WI38 (cell line): ENCODE measurements at regions not wholly inside any gene's neighbourhood (a gene's known extent, or its start where the extent isn't known, plus 50 kb on each side); places are given as distances from the start of the nearest gene placed in this dataset.

Experiments
- H3K4me3 ChIP-seq: 2 replicates; pipeline ENCODE4 v1.5.1; 2011; ENCODE audit warnings: low read depth, mild to moderate bottlenecking, control low read depth, low read length
- TF ChIP-seq, protein P1 (sequence below): IDR thresholded peaks from 2 replicates; pipeline ENCODE4 v1.5.1; 2012; ENCODE audit warnings: low read depth, mild to moderate bottlenecking, control low read depth, low read length

DNA sequence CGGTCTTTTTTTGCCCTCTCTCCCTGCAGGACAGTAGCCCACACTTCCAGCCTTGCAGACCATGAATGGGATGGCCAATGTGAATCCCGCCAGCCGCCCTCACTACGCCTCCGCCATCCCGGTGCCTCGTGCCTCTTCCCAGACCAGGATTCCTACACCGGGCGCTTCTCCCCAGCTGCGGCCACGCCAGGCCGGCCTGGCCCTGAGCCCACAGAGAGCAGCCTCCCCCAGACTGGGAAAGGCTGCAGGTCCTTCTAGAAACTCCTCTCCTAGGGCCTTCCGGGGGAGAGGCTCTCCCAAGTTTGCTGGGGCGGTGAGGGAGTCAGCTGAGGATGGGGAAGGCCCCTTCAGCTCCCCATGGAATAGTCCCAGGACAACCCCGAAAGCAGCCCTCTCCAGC lies 83.9 kb downstream of the NAV1 start:
- TF ChIP-seq, protein P1, sequence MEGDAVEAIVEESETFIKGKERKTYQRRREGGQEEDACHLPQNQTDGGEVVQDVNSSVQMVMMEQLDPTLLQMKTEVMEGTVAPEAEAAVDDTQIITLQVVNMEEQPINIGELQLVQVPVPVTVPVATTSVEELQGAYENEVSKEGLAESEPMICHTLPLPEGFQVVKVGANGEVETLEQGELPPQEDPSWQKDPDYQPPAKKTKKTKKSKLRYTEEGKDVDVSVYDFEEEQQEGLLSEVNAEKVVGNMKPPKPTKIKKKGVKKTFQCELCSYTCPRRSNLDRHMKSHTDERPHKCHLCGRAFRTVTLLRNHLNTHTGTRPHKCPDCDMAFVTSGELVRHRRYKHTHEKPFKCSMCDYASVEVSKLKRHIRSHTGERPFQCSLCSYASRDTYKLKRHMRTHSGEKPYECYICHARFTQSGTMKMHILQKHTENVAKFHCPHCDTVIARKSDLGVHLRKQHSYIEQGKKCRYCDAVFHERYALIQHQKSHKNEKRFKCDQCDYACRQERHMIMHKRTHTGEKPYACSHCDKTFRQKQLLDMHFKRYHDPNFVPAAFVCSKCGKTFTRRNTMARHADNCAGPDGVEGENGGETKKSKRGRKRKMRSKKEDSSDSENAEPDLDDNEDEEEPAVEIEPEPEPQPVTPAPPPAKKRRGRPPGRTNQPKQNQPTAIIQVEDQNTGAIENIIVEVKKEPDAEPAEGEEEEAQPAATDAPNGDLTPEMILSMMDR: no peak
- no peak overlapping the region for H3K4me3 ChIP-seq

DNA sequence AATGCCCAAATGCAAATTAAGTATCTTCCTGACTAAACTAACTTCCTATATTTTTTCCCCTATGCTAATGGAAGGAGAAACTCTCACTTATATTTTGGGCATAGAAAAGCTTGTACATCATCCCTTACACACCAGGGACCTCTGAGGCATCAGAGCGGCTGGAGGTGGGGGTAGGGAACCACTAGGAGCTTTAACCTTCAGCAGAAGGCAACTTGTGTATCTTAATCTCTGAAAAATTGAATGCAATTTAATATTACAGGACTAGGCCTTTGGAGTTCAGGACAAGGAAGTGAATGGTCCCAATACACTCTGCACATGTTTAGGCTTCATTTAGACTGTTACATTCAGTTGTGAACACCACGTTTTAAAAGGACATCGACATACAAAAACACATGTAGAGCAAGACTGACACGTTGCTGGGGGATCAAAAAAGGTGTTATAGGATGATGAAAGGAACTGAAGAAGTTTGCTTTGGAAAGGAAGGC lies 85.9 kb downstream of the NAV1 start:
- TF ChIP-seq, protein P1: no peak
- no peak overlapping the region for H3K4me3 ChIP-seq

DNA sequence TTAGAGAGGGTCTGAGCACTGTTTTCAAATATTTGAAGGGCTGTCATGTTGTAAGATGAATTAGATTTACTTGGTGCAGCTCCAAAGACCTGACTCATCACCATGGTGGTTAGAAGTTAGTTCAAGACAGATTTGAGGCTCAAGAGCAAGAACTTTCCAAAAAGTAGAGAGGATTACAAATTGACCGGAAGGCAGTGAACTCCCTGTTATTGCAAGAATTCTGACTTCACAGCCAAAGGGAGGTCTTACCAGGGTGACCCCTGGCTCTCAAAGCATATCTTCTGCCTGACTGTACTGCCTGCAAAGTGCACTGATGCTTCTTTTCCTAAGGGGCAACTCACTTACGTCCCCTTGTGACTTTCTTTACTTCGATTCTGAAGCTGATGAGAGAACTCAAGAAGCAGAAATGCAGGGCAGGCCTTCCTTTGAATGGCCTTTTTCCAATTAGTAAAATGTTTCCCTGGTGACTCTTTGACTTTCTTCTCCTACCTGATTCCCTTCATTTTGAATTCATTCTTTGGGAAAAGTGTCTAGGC lies 86.4 kb downstream of the NAV1 start:
- H3K4me3 ChIP-seq: no peak overlapping the region
- TF ChIP-seq, protein P1: peak; percentile 36

DNA sequence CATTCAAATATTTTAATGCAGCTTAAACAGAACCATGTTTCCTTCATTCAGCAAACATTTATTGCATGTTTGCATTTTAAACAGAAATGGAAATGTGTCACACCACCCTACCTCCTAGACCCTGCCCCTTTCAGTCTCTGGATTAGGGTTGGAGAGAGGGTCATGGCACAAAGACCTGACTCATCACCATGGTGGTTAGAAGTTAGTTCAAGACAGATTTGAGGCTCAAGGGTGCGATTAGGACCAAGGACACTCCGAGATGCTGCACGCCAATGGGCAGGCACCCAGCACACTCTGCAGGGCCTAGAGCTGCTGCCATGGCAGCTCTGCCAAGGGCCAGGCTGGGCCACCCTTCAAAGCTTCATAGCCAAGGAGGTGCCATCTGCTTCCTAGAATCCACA lies 86.9 kb downstream of the NAV1 start:
- TF ChIP-seq, protein P1: no peak
- H3K4me3 ChIP-seq: no peak overlapping the region

DNA sequence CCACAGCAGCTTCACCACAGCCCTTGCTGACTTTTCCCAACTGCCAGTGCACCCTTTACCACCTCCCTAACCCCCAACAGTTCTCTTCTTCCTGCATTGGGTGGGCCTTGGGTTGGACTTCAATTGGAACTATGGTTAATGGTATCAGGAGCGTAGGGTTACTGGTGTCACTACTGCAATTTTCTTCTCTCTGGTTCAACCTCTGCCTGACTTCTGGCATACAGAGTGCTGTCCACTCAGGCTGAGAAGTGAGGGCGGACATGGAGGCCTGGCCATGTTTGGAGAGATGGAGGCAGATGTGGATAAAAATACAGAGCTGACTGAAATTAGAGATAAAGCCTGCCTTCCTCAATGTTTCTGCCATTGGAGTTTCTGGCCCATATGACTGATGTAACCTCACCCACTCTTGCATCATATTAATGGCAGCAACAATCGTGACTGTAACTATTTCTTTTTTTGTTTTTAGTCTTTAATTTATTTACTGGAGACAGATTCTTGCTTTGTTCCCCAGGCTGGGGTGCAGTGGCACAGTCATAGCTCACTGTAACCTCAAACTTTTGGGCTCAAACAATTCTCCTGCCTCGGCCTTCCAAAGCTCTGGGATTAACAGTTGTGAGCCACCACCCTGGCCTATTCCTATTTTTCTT lies 87.8 kb downstream of the NAV1 start:
- TF ChIP-seq, protein P1: no peak
- H3K4me3 ChIP-seq: no peak overlapping the region

DNA sequence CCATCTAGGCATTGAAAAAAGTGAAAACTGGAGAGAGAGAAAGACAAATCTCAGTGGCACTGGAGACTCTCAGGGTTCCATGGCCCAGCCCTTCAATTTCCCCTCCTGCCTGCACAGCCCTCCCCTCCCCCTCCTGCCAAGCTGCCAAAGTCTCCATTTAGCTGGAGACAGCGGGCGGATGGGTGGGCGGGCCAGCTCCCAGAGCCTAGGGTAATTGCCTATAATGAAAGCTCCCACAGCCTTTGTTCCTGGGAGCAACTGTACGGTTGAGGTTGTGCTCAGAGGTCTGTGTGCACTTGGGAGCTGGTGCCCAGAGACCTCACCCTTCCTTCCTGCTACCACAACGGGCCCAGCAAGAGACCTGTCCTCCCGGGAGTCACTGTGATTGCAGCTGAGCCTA lies 89.6 kb downstream of the NAV1 start:
- H3K4me3 ChIP-seq: no peak overlapping the region
- TF ChIP-seq, protein P1: no peak

DNA sequence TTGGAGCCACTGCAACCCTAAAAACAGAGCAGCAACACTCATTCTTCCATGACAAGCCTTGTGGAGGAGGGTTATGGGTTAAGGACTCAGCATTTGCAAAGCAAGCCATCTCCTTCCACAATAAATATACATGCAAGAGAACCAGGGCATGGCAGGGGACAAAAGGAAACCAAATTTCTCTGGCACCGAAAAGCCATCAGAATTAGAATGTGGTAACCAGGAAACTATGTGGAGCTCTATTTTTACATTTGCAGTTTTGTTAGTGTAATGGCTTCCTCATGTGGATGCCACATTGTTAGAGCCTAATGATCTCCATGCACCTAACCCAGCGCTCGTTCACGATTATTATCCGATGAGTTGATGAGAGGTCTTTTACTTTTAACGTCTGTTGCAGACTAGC lies 91.7 kb downstream of the NAV1 start:
- no peak overlapping the region for H3K4me3 ChIP-seq
- TF ChIP-seq, protein P1: no peak
